Lung (tissue), 11 donors: ENCODE measurements at regions not wholly inside any gene's neighbourhood (a gene's known extent, or its start where the extent isn't known, plus 50 kb on each side); places are given as distances from the start of the nearest gene placed in this dataset.

Experiments used
- ATAC-seq: fragments of 200-7000 bp; cut with Tn5 transposase; one replicate; pipeline ENCODE4 v1.9.1; 2020; ENCODE audit warnings: moderate number of reproducible peaks; ENCODE audit not compliant: insufficient read depth, low FRiP score
- DNase-seq, 3 donors: peaks; one replicate each; pipeline ENCODE4 v3.0.0-alpha.2; 2013 to 2017
- H3K27ac ChIP-seq, 2 donors: one replicate each; pipeline ENCODE4 v1.5.1; 2013; ENCODE audit warnings: mild to moderate bottlenecking in 2 of 2, moderate library complexity in 2 of 2, control low read depth in 1 of 2, inconsistent platforms in 1 of 2, low read depth in 1 of 2, low read length in 1 of 2
- H3K27me3 ChIP-seq, 3 donors: one replicate each; pipeline ENCODE4 v1.5.1; 2013; ENCODE audit warnings: low read length in 2 of 3; ENCODE audit not compliant: control insufficient read depth in 3 of 3, insufficient read depth in 3 of 3
- H3K36me3 ChIP-seq, 4 donors: one replicate each; pipeline ENCODE4 v1.5.1; 2013; ENCODE audit warnings: low read length in 4 of 4, mild to moderate bottlenecking in 1 of 4, moderate library complexity in 1 of 4; ENCODE audit not compliant: control insufficient read depth in 4 of 4, insufficient read depth in 4 of 4
- H3K4me1 ChIP-seq, 5 donors: one replicate each; pipeline ENCODE4 v1.5.1; 2013; ENCODE audit warnings: low read length in 5 of 5, mild to moderate bottlenecking in 2 of 5, moderate library complexity in 1 of 5; ENCODE audit not compliant: control insufficient read depth in 5 of 5, insufficient read depth in 5 of 5
- H3K4me3 ChIP-seq: one replicate; pipeline ENCODE4 v1.5.1; 2013; ENCODE audit warnings: mild to moderate bottlenecking, control low read depth, moderate library complexity
- H3K9ac ChIP-seq, 2 donors: one replicate each; pipeline ENCODE4 v1.5.1; 2013; ENCODE audit warnings: low read length in 2 of 2, control low read depth in 1 of 2; ENCODE audit not compliant: insufficient read depth in 1 of 2
- H3K9me3 ChIP-seq, 4 donors: one replicate each; pipeline ENCODE4 v1.5.1; 2013; ENCODE audit warnings: low read length in 3 of 4, mild to moderate bottlenecking in 1 of 4, moderate library complexity in 1 of 4; ENCODE audit not compliant: control insufficient read depth in 4 of 4, insufficient read depth in 3 of 4
- CTCF ChIP-seq: IDR thresholded peaks from 2 replicates; pipeline ENCODE4 v1.5.1; 2012; ENCODE audit warnings: mild to moderate bottlenecking; ENCODE audit errors: control extremely low read depth, extremely low read depth
- WGBS, 2 donors: extraction: QIAGEN DNeasy Blood & Tissue Kit; methylation state at CpG; one replicate each; pipeline ENCODE4 v1.1.7; 2013; 5-methylcytosine and 5-hydroxymethylcytosine counted together
- donor health status: control.
- donor health status: control.
- donor health status: Bipolar disorder and iron deficiency.
- donor health status: healthy.
- donor health status: DM: yes; HTN: yes; CAD: no.

GRCh38 chr1:216936779-216937178 is 213.6 kb upstream of the ESRRG start:
- H3K27ac ChIP-seq, result no peak overlapping the region
- H3K4me3 ChIP-seq, result no peak overlapping the region
- no peaks in the 10 kb centered on the region for H3K27me3 ChIP-seq
- no peaks in the 10 kb centered on the region for H3K9me3 ChIP-seq
- H3K9ac ChIP-seq, result no peak overlapping the region
- no peak for DNase-seq
- H3K36me3 ChIP-seq, result no peaks in the 10 kb centered on the region
- ATAC-seq, result no peak
- TF ChIP-seq CTCF, result no peak
- 71 to 93% methylated on average over 1 of the region's 1 CpG for WGBS, 2 donors
- no peaks in the 10 kb centered on the region for H3K4me1 ChIP-seq

- 69 to 83% methylated on average over 3 of the region's 3 CpGs for WGBS, 2 donors
- no peaks in the 10 kb centered on the region for H3K9me3 ChIP-seq
- DNase-seq, result no peak
- TF ChIP-seq CTCF, result no peak
- H3K36me3 ChIP-seq, result no peaks in the 10 kb centered on the region
- no peaks in the 10 kb centered on the region for H3K27me3 ChIP-seq
- H3K4me3 ChIP-seq, result no peak overlapping the region
- no peak overlapping the region for H3K9ac ChIP-seq
- ATAC-seq, result no peak
- H3K27ac ChIP-seq, result no peak overlapping the region
- H3K4me1 ChIP-seq, result no peaks in the 10 kb centered on the region
These were observed 212.7 kb upstream of the ESRRG start for GRCh38 chr1:216935901-216936300.

DNA sequence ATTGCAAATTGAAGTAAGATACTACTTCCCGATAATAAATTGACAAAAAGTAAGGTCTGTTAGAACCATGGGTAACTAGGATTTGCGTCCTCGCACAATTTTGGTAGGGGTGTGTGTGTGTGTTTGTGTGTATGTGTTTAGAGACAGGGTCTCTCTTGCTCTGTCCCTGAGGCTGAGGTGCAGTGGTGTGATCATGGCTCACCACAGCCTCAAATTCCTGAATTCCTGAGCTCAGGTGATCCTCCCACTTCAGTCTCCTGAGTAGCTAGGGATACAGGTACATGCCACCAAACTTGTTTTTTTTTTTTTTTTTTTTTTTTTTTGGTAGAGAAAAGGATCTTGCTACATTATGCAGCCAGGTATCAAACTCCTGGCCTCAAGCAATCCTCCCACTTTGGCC is 209.2 kb upstream of the ESRRG start:
- Histone ChIP-seq H3K27ac (no peak overlapping the region), H3K36me3 (no peaks in the 10 kb centered on the region), H3K4me1 (peaks cover 0 to 5% (median 0%) of the 10 kb centered on the region in 5 donors), H3K4me3 (no peak overlapping the region), H3K9ac (no peak overlapping the region), H3K27me3 (no peaks in the 10 kb centered on the region), H3K9me3 (no peaks in the 10 kb centered on the region)
- no peak for TF ChIP-seq CTCF
- DNase-seq, result no peak
- ATAC-seq, result no peak
- WGBS, 2 donors, result 93 to 96% methylated on average over 3 of the region's 3 CpGs

DNA sequence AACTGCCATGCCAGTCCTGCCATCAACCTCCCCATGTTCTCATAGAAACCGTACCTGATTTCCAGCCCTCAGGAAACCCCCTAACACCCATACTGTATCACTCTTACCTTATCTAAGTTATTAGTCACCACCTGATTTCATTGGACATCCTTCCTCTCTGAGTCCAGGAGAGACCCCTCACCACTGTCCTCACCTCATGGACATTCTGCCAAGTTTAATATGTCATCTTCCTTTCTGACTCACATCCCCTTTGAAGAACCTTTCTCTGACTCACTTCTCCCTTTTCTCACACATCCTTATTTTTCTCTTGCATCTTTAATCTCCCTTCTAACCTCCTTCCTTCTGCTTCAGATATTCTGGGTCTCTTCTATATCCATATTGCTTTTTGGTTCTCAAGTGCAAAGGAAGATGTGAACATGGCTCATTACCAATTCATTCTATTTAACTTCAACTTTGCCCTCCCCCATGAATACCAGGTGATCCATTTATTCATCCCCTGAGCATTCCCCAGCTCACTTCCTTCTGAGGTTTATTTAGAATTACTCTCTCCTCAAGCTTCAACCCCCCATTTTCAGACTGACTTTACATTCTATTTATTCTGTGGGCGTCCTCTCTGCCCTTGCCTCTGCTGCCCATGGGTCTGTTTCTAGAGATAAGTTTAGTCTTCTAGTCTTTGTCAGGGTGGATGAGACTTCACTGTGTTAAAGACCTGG is 206.8 kb upstream of the ESRRG start:
- peaks cover 0 to 5% (median 0%) of the 10 kb centered on the region in 5 donors for H3K4me1 ChIP-seq
- TF ChIP-seq CTCF, result no peak
- 77 to 79% methylated on average over 2 of the region's 2 CpGs for WGBS, 2 donors
- no peaks in the 10 kb centered on the region for H3K36me3 ChIP-seq
- no peaks in the 10 kb centered on the region for H3K9me3 ChIP-seq
- H3K9ac ChIP-seq, result no peak overlapping the region
- DNase-seq (no peak), ATAC-seq (no peak)
- H3K27me3 ChIP-seq, result no peaks in the 10 kb centered on the region
- no peak overlapping the region for H3K4me3 ChIP-seq
- H3K27ac ChIP-seq, result no peak overlapping the region
